OCI-LY7 (cell line): ENCODE measurements at regions not wholly inside any gene's neighbourhood (a gene's known extent, or its start where the extent isn't known, plus 50 kb on each side); places are given as distances from the start of the nearest gene placed in this dataset.

Experiments
- EZH2phosphoT487 ChIP-seq: fragments of 200-600 bp; sonication (generic); IDR thresholded peaks from 2 replicates; pipeline ENCODE4 v1.6.1; 2018; ENCODE audit warnings: low read depth, borderline replicate concordance, mild to moderate bottlenecking, mixed run types, antibody characterized with exemption, low read length, moderate library complexity, mixed read lengths
- TF ChIP-seq, protein P1 (sequence below): fragments of 200-600 bp; sonication (generic); conservative IDR thresholded peaks from 2 replicates; pipeline ENCODE4 v1.5.1; 2014; ENCODE audit warnings: mild to moderate bottlenecking, antibody characterized with exemption, low read length, moderate library complexity, mixed read lengths

DNA sequence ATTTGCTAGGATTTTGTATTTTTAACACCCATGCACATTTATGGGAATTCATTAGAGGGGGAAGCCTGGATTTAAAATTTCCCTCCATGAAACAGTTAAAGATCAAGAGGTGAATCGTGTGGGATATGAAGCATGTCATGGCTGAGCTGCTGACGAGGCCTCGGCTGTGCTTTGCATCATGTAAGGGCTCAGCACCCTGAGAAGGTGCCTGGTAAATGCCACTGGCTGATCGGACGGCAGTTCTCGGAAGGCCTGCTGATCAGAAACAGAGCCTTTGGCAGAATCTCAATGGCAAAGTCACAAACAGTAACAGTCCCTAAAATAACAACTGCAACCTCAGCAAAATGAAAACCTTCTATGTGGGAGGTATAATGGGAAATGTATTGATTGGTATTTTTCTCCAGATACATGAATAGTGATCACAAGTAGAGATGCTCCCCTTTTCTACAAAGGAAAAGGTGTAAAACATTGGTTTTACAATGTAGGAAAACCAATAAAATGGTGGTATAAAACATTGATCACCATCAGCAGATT is 53.0 kb upstream of the FUCA2 start:
- TF ChIP-seq, protein P1, sequence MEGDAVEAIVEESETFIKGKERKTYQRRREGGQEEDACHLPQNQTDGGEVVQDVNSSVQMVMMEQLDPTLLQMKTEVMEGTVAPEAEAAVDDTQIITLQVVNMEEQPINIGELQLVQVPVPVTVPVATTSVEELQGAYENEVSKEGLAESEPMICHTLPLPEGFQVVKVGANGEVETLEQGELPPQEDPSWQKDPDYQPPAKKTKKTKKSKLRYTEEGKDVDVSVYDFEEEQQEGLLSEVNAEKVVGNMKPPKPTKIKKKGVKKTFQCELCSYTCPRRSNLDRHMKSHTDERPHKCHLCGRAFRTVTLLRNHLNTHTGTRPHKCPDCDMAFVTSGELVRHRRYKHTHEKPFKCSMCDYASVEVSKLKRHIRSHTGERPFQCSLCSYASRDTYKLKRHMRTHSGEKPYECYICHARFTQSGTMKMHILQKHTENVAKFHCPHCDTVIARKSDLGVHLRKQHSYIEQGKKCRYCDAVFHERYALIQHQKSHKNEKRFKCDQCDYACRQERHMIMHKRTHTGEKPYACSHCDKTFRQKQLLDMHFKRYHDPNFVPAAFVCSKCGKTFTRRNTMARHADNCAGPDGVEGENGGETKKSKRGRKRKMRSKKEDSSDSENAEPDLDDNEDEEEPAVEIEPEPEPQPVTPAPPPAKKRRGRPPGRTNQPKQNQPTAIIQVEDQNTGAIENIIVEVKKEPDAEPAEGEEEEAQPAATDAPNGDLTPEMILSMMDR: no peak
- no peak for TF ChIP-seq EZH2phosphoT487
